ENCODE measurements at regions not wholly inside any gene's neighbourhood (a gene's known extent, or its start where the extent isn't known, plus 50 kb on each side); places are given as distances from the start of the nearest gene placed in this dataset.

GRCh38 chr6:169960521-169960885, 209.1 kb downstream of the ERMARD start:
- TF ChIP-seq TAF1 (IDR thresholded peaks at IDR 0.05; ENCODE audit: borderline replicate concordance, insufficient read depth, low read length) (no peak), FOXP2 (optimal IDR thresholded peaks at IDR 0.05; ENCODE audit: borderline replicate concordance, extremely low read depth, extremely low read length, insufficient read depth) (no peak), POLR2AphosphoS5 (IDR thresholded peaks at IDR 0.05; ENCODE audit: low read depth, low read length) (no peak), REST (IDR thresholded peaks at IDR 0.05; ENCODE audit: insufficient read depth in 1 of 2, low read depth in 2 of 2, low read length in 2 of 2) (no peak), SIN3A (IDR thresholded peaks at IDR 0.05; ENCODE audit: borderline replicate concordance, insufficient read depth, low read length) (no peak)

GRCh38 chr6:169960003-169960344, 208.6 kb downstream of the ERMARD start:
- TF ChIP-seq SIN3A (IDR thresholded peaks at IDR 0.05; ENCODE audit: borderline replicate concordance, insufficient read depth, low read length) (no peak), FOXP2 (optimal IDR thresholded peaks at IDR 0.05; ENCODE audit: borderline replicate concordance, extremely low read depth, extremely low read length, insufficient read depth) (no peak)

- no peak for TF ChIP-seq SIN3A (IDR thresholded peaks at IDR 0.05; ENCODE audit: borderline replicate concordance, insufficient read depth, low read length)
Measured at GRCh38 chr6:169959136-169960002, 207.9 kb downstream of the ERMARD start.

- TF ChIP-seq TAF1 (IDR thresholded peaks at IDR 0.05; ENCODE audit: borderline replicate concordance, insufficient read depth, low read length) (no peak), FOXP2 (optimal IDR thresholded peaks at IDR 0.05; ENCODE audit: borderline replicate concordance, extremely low read depth, extremely low read length, insufficient read depth) (no peak), SIN3A (IDR thresholded peaks at IDR 0.05; ENCODE audit: borderline replicate concordance, insufficient read depth, low read length) (no peak), POLR2AphosphoS5 (IDR thresholded peaks at IDR 0.05; ENCODE audit: low read depth, low read length) (no peak), REST (IDR thresholded peaks at IDR 0.05; ENCODE audit: insufficient read depth in 1 of 2, low read depth in 2 of 2, low read length in 2 of 2) (no peak)
Measured at GRCh38 chr6:169958510-169958909, 207.1 kb downstream of the ERMARD start.

- TF ChIP-seq POLR2AphosphoS5 (IDR thresholded peaks at IDR 0.05; ENCODE audit: low read depth, low read length) = no peak
Measured at GRCh38 chr6:169957351-169957963, 206.0 kb downstream of the ERMARD start.

GRCh38 chr6:169956580-169956979, 205.2 kb downstream of the ERMARD start:
- TF ChIP-seq FOXP2 (optimal IDR thresholded peaks at IDR 0.05; ENCODE audit: borderline replicate concordance, extremely low read depth, extremely low read length, insufficient read depth) (no peak), TAF1 (IDR thresholded peaks at IDR 0.05; ENCODE audit: borderline replicate concordance, insufficient read depth, low read length) (no peak), REST (IDR thresholded peaks at IDR 0.05; ENCODE audit: insufficient read depth in 1 of 2, low read depth in 2 of 2, low read length in 2 of 2) (no peak), SIN3A (IDR thresholded peaks at IDR 0.05; ENCODE audit: borderline replicate concordance, insufficient read depth, low read length) (no peak), POLR2AphosphoS5 (IDR thresholded peaks at IDR 0.05; ENCODE audit: low read depth, low read length) (no peak)
